Epidermal melanocyte (primary cell): ENCODE measurements at regions not wholly inside any gene's neighbourhood (a gene's known extent, or its start where the extent isn't known, plus 50 kb on each side); places are given as distances from the start of the nearest gene placed in this dataset.

Experiments used
- DNase-seq: peaks from one replicate; pipeline ENCODE4 v3.0.0; 2011; ENCODE audit warnings: low spot score; ENCODE audit not compliant: insufficient read length

GRCh38 chr4:112994732-112995464, 54.6 kb upstream of the ANK2 start:
- DNase-seq, result no peak
